ENCODE measurements at regions not wholly inside any gene's neighbourhood (a gene's known extent, or its start where the extent isn't known, plus 50 kb on each side); places are given as distances from the start of the nearest gene placed in this dataset.
"Not testable (repeated sequence)": the region's sequence is repeated elsewhere in the genome, so short reads cannot be mapped to it uniquely, and the experiment has no call there.

DNA sequence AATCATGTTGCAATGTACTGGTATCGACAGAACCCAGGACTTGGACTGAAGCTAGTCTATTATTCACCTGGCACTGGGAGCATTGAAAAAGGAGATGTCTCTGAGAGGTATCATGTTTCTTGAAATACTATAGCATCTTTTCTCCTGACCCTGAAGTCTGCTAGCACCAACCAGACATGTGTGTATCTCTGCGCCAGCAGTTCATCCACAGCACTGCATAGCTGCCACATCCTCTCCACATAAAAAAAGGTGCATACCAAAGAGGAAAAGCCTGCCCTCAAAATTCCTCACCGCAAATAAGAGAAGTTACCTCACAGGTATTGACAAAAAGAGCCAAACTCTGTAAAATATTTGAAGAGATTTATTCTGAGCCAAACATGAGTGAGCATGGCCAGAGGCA lies 99.5 kb upstream of the PRSS3 start:
- DNase-seq: no peak

- no peak for DNase-seq
Measured at GRCh38 chr9:33697171-33697570, 98.2 kb upstream of the PRSS3 start.

DNA sequence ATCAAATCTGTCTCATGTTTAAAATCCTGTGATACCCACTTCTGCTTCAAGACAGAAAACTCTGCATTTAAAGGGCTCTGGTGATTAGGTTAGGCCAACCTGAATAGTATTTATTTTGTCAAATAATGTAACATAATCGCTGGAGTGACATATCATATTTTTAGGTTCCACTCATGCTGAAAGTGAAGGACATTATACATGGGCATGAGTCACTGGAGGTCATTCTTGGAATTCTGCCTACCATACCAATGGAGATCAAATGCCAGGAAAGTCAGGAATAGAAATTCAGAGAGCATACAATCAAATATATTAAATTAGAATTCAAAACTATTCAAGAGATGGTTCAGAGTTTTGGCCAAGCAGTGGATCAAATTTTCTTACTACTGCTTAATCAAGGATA lies 97.1 kb upstream of the PRSS3 start:
- DNase-seq: no peak

DNA sequence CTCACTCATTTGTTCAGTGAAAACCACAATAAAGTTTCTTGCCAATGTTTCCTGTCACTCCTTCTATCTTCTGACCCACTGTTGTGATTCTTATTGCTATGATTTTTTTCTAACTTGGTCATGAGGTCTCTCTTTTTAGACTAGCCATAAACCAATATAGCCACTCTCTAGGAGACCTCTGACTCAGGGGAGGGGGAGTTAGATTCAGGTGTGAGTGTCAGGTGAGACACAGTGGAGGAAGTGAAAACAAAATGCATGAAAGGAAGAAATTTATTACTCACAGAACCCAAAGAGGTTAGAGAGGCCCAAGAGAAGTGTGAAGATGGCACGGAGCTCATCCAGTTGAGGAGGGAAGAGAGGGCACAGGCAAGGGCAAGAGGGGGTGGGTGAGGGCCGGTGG lies 94.4 kb upstream of the PRSS3 start:
- not testable (repeated sequence) for DNase-seq

- no peak for DNase-seq
Measured at GRCh38 chr9:33703430-33704102, 91.8 kb upstream of the PRSS3 start.

DNA sequence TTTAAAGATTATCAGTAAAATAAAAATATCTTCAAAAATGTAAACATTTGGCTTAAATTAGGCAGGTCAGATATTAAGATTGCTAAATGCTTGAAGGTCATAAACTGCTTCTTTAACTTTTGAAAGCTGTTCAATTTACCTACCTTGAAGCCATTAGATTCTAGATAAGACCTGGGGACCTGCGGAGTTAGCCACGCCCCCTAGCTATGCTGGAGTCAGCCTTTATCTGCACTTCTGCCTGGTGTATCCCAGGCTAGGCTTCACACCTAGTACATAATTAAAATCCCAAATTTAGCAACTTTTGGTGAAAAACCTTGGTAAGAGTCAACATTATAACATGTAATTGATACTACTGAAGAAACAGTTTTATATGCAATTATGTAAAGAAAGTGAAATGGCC lies 89.9 kb upstream of the PRSS3 start:
- not testable (repeated sequence) for DNase-seq

- DNase-seq: no peak
Measured at GRCh38 chr9:33708441-33708840, 86.9 kb upstream of the PRSS3 start.

- no peak for DNase-seq
Measured at GRCh38 chr9:33709269-33709668, 86.1 kb upstream of the PRSS3 start.

- DNase-seq: not testable (repeated sequence)
Measured at GRCh38 chr9:33711418-33711817, 83.9 kb upstream of the PRSS3 start.

- no peak for DNase-seq
Measured at GRCh38 chr9:33714989-33715388, 80.4 kb upstream of the PRSS3 start.

- DNase-seq: peak; percentile 49
Measured at GRCh38 chr9:33718987-33719386, 76.4 kb upstream of the PRSS3 start.

- DNase-seq: peak; percentile 16
Measured at GRCh38 chr9:33719581-33720374, 75.6 kb upstream of the PRSS3 start.

DNA sequence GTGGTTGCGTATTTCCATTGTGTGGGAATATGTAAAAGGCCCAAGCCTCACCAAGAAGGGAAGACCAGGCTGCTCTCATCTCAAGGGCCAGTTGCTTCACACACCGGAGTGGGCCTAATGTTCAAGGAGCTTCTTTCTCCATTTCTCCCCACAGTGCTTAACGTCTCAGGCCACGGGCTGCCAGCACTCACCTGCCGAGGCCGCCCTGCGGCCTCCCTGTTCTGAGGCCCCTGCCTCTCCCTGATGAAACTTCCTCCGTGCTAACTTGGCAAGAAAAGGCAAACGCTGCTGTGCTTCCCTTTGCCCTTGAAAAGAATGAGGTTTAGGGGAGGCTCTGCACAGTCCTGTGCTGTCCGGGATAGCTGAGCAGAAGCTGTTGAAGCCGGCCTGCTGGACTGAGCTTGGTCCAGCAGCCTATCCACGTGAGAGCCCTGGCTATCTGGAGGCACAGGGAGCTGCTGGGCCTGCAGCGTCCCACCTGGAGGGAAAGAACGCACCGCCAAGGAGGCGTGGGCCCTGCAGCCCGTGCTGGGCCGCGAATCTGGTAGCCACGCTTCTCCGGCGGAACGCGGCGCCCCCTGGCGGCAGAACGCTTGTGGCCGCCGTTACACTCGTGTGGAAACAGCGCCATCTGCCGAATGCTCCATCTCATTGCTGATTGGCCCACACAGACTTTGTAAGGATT lies 73.5 kb upstream of the PRSS3 start:
- peak; percentile 75 for DNase-seq

GRCh38 chr9:33722359-33722675 lies 73.0 kb upstream of the PRSS3 start:
- DNase-seq: no peak

DNA sequence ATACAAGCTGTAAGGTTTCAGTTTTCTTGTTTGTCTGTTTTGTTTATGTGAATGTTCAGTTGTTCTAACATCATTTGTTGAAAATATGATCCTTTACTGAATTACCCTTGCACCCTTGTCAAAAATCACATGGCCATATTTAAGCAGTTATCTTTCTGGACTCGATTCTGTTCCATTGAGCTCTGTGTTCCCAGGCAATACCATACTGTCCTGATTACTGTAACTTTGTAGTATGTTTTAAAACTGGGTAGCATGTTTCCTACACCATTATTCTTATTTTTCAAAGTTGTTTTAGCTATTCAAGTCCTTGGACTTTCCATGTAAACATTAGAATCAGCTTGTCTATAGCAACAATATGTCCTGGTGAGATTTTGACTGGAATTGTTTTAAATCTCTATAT lies 66.7 kb upstream of the PRSS3 start:
- no peak for DNase-seq

DNA sequence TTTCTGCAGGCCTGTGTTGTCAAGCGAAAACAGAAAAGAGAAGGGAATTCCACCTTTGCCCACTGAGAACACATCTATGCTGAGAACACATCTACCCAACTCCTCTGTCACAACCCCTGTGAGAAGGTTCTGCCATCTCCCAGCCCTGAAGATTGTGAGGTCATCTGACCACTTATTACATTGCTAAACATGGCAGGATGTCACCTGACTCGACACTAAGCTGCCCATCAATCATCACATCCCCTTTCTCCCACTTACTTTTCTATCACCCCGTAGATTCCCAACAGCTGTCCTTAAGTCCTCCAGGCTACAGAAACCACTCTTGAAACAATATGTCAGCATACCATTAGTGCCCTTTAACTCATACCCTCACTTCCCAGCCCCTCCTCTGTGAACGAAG lies 64.2 kb upstream of the PRSS3 start:
- DNase-seq: no peak

DNA sequence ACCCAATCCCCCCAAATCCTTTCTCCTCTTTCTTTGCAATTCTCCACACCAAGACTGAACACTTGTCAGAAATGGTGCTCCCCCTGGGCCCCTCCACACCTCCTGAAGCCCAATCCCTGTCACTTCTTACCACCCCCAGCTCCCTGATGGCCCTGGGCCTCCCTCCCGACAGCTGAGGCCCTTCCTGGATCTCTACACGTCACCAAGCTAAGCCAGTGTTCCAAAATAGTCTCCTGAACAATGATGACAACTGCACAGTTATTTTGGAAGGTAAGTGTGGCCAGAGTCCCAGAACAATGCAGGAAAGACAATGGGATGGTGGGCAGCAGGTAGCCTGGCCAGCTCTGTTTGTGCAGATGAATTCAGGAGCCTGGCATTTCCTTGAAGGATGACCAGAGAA lies 63.7 kb upstream of the PRSS3 start:
- no peak for DNase-seq

GRCh38 chr9:33734247-33734940 lies 61.0 kb upstream of the PRSS3 start:
- DNase-seq: not testable (repeated sequence)

DNA sequence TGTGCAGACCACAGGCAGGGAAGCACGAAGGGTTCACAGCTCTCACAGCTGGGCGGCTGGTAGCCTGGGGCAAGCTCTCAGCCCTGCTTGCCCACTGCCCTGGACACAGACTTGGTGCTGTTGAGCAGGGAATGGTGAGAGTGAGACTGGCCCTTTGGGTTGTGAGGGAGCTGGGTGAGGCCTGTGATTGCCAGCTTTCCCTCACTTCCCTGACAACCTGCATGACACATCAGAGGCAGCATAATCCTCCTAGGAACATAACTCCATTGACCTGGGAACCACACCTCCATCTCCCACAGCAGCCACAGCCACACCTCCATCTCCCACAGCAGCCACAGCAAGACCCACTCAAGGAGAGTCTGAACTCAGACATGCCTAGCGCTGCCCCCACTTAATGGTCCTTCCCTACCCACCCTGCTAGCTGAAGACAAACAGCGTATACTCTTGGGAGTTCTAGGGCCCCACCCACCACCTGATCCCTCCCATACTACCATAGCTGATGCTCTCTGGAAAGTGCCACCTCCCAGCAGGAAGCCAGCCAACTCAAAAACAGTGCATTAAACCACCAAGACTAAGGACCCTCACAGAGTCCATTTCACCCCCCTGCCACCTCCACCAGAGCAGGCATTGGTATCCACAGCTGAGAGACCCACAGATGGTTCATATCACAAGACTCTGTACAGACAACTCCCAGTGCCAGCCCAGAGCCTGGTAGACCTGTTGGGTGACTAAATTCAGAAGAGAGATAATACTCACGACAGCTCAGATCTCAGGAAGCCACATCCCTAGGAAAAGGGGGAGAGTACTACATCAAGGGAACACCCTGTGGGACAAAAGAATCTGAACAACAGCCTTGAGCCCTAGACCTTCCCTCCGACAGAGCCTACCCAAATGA lies 60.2 kb upstream of the PRSS3 start:
- not testable (repeated sequence) for DNase-seq

DNA sequence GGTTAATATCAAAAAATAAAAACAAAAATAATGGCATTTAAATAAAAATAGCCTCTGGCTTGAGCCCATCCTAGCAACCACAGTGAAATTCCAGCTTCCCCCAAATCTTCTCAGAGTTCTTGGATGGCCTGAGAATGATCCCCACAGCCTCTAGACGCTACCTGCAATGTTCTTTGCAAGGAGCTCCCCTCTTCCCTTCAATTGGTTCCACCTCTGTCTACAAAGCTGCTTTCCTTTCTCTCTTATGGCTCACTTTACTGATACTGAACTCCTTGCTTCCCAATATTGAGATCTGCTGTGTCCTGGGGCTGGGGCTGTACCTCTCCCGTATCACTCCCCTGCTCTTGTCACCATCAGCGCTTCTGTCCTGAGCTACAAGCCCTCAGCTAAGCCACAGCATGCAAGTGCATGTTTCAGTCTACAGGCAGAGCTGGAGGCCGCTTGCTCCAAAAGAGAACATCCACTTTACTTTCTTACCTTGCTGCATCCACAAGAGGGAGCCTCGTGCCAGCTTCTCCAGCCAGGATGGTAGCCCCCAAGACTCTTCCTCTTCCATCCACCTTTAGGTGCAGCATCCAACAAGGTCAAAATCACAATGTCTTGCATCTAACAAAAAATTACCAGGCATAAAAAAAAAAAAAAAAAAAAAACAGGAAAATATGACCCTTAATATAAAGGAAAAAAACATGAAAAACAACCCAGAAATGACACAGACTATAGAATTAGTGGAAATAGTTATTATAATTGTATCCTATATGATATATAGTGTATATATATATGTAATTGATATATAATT lies 57.4 kb upstream of the PRSS3 start:
- peak; percentile 11 for DNase-seq

- no peak for DNase-seq
Measured at GRCh38 chr9:33739398-33739797, 56.0 kb upstream of the PRSS3 start.

- no peak for DNase-seq
Measured at GRCh38 chr9:33740075-33740474, 55.3 kb upstream of the PRSS3 start.
